Activated CD8-positive, alpha-beta T cell treated with anti-CD3 and anti-CD28 coated beads for 36 hours (primary cell): ENCODE measurements at regions not wholly inside any gene's neighbourhood (a gene's known extent, or its start where the extent isn't known, plus 50 kb on each side); places are given as distances from the start of the nearest gene placed in this dataset.
"Not testable (repeated sequence)": the region's sequence is repeated elsewhere in the genome, so short reads cannot be mapped to it uniquely, and the experiment has no call there.

Experiments used
- ATAC-seq: fragments of 200-7000 bp; cut with Tn5 transposase; one replicate; pipeline ENCODE4 v1.10.0; 2021; ENCODE audit warnings: mild to moderate bottlenecking, moderate library complexity
- CTCF ChIA-PET: fragments of 350-600 bp; sonication (Branson Sonifier 250); formaldehyde crosslinking; loops from one replicate; lab custom pipeline; 2021; ENCODE audit warnings: antibody characterized with exemption; lab: Charles Lee
- POLR2A ChIA-PET: fragments of 350-600 bp; sonication (Branson Sonifier 250); formaldehyde crosslinking; loops from one replicate; lab custom pipeline; 2021; ENCODE audit warnings: antibody characterized with exemption; lab: Charles Lee
- DNase-seq: peaks from one replicate; pipeline ENCODE4 v3.0.0-alpha.2; 2020
- H3K27ac Mint-ChIP-seq: one replicate; pipeline ENCODE4 v1.8.0; 2021; ENCODE audit warnings: mild to moderate bottlenecking, mixed read lengths
- H3K27me3 Mint-ChIP-seq: one replicate; pipeline ENCODE4 v1.8.0; 2021; ENCODE audit warnings: mixed read lengths
- H3K36me3 Mint-ChIP-seq: one replicate; pipeline ENCODE4 v1.8.0; 2021; ENCODE audit warnings: low read depth, mixed read lengths
- H3K4me1 Mint-ChIP-seq: one replicate; pipeline ENCODE4 v1.8.0; 2021; ENCODE audit warnings: low read depth, mixed read lengths
- H3K4me3 Mint-ChIP-seq: one replicate; pipeline ENCODE4 v1.8.0; 2021; ENCODE audit warnings: mild to moderate bottlenecking, moderate library complexity, mixed read lengths
- H3K9me3 Mint-ChIP-seq: one replicate; pipeline ENCODE4 v1.8.0; 2021; ENCODE audit warnings: mixed read lengths
- intact Hi-C: fragments of 100-400 bp; cut with micrococcal nuclease; formaldehyde crosslinking; loops from one replicate; pipeline ENCODE4 v1.10.0; 2022
- TF ChIP-seq, protein P1 (sequence below): fragments of 200-600 bp; IDR thresholded peaks from one replicate; pipeline ENCODE4 v1.8.0; 2022; ENCODE audit warnings: antibody characterized with exemption, mild to moderate bottlenecking

DNA sequence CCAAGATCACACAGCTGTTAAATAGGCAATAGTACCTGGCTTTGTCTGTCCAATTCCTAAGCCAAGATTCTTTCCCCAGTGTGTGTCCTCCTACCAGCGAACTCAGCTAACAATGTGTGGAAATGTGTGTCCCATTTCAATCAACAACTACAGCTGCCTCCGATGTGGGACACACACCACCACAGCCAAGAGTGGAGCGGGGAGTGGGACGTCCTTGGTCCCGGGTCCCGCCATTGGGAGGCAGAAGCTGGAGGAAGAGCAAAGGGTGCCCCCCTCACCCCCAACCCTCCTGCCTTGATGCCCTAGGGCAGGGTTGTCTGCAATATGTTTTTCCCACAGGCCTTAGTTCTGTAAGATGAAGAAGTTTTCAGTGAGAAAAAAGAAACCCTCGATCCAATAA, 265.4 kb upstream of the RAB4A start:
- peaks cover 3% of the 10 kb centered on the region for H3K4me1 Mint-ChIP-seq
- H3K27me3 Mint-ChIP-seq = no peaks in the 10 kb centered on the region
- ChIA-PET CTCF (no interaction called here), POLR2A (no interaction called here)
- H3K9me3 Mint-ChIP-seq = no peaks in the 10 kb centered on the region
- H3K27ac Mint-ChIP-seq = no peak overlapping the region
- ATAC-seq (no peak), DNase-seq (no peak)
- no peaks in the 10 kb centered on the region for H3K36me3 Mint-ChIP-seq
- TF ChIP-seq, protein P1, sequence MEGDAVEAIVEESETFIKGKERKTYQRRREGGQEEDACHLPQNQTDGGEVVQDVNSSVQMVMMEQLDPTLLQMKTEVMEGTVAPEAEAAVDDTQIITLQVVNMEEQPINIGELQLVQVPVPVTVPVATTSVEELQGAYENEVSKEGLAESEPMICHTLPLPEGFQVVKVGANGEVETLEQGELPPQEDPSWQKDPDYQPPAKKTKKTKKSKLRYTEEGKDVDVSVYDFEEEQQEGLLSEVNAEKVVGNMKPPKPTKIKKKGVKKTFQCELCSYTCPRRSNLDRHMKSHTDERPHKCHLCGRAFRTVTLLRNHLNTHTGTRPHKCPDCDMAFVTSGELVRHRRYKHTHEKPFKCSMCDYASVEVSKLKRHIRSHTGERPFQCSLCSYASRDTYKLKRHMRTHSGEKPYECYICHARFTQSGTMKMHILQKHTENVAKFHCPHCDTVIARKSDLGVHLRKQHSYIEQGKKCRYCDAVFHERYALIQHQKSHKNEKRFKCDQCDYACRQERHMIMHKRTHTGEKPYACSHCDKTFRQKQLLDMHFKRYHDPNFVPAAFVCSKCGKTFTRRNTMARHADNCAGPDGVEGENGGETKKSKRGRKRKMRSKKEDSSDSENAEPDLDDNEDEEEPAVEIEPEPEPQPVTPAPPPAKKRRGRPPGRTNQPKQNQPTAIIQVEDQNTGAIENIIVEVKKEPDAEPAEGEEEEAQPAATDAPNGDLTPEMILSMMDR = no peak
- H3K4me3 Mint-ChIP-seq = no peak overlapping the region
- intact Hi-C loops = no loop called here

DNA sequence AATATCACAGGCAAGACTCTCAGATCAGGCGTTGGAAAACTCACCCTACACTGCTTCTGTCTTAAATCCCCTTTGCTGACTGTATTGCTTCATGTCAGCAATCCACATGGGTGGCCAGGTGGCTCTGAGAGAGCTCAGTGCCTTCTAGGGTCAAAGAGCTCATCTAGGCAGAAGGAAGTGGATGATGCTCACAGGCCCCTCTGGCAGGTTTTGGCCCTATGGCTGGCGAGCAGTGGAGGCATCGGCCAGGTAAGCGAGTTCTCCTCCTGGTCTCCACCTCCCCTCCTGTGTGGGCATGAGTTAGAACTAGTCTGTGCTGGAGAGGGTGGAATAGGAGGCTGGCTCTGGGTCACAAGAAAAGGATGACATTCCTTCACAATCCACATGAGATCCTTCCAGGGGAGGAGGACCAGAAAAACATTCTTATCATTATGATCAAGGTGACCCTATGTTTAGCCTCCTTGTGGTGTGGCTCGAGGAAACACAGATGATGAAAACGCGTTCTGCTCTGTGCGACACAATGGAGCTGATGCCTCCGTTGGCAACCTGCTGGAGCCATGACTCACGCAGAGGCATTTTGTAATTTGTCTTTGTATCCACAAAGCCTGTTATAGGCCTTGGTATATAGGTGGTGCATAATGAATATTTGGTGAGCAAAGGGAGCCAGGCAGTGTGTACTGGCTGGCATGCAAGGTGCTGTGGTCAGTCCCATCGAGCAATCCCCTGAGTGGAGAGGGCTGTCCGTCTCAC, 264.6 kb upstream of the RAB4A start:
- no peak overlapping the region for H3K27ac Mint-ChIP-seq
- ATAC-seq (no peak), DNase-seq (no peak)
- H3K27me3 Mint-ChIP-seq = no peaks in the 10 kb centered on the region
- H3K4me1 Mint-ChIP-seq = peaks cover 3% of the 10 kb centered on the region
- TF ChIP-seq, protein P1 = no peak
- POLR2A ChIA-PET = no interaction called here
- no peaks in the 10 kb centered on the region for H3K36me3 Mint-ChIP-seq
- intact Hi-C loops = no loop called here
- CTCF ChIA-PET = no interaction called here
- H3K9me3 Mint-ChIP-seq = no peaks in the 10 kb centered on the region
- H3K4me3 Mint-ChIP-seq = no peak overlapping the region

DNA sequence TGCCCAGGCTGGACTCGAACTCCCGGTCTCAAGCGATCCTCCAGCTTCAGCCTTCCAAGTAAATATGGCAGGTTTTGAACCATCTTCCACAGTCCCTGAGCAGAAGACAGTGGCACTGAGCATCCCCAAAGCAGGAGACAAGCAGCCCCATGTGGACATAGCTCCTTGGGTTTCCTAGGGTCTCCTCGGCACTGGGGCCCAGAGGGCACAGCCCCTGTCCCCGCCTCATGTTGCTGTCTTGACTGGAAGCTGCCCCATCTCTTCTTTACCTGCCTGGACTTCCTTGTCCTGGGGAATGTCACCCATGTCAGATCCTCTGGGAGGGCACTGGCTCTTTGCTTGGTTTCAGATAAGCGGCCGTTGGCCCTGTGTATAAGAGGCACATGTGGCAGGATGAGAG, 263.7 kb upstream of the RAB4A start:
- no peaks in the 10 kb centered on the region for H3K36me3 Mint-ChIP-seq
- no peak overlapping the region for H3K27ac Mint-ChIP-seq
- DNase-seq = no peak
- POLR2A ChIA-PET = no interaction called here
- CTCF ChIA-PET = no interaction called here
- TF ChIP-seq, protein P1 = no peak
- ATAC-seq = no peak
- intact Hi-C loops = no loop called here
- H3K27me3 Mint-ChIP-seq = no peaks in the 10 kb centered on the region
- H3K4me1 Mint-ChIP-seq = no peaks in the 10 kb centered on the region
- no peaks in the 10 kb centered on the region for H3K9me3 Mint-ChIP-seq
- no peak overlapping the region for H3K4me3 Mint-ChIP-seq

DNA sequence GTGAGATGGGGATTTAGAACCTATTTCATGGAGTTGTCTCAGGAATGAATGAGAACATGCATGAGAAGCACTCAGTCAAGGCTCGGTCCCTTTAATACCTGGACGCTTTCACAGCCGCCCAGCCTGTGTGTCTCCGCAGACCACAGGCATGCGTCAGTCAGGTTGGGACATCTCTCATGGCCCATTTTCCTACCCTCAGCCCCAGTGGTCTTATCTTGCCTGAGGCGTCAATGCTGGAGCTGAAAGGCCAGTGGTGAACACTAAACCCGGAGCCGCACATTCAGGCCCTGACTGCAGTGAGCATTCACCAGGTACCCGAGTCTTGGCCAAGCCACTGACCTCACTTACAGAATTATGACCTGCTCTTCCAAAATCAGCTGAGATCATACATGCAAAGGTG, 263.2 kb upstream of the RAB4A start:
- no peak overlapping the region for H3K27ac Mint-ChIP-seq
- H3K27me3 Mint-ChIP-seq = no peaks in the 10 kb centered on the region
- TF ChIP-seq, protein P1 = no peak
- CTCF ChIA-PET = no interaction called here
- DNase-seq (no peak), ATAC-seq (no peak)
- no peaks in the 10 kb centered on the region for H3K36me3 Mint-ChIP-seq
- no peak overlapping the region for H3K4me3 Mint-ChIP-seq
- H3K9me3 Mint-ChIP-seq = no peaks in the 10 kb centered on the region
- intact Hi-C loops = no loop called here
- POLR2A ChIA-PET = no interaction called here
- no peaks in the 10 kb centered on the region for H3K4me1 Mint-ChIP-seq

DNA sequence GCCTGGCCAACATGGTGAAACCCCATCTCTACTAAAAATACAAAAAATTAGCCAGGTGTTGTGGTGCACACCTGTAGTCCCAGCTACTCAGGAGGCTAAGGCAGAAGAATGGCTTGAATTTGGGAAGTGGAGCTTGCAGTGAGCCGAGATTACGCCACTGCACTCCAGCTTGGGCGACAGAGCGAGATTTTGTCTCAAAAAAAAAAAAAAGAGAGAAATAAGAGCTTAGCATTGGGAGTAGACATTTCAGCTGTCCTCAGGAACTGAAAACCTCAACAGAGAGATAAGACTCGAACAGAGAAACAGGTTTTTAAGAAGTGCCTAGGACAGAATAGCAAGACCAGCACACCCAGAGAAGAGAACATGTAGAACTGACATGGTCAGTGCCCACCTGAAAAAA, 262.6 kb upstream of the RAB4A start:
- H3K4me1 Mint-ChIP-seq, CTCF ChIA-PET: not testable (repeated sequence)

More for the DNA sequence above, 262.6 kb upstream of the RAB4A start:
- ATAC-seq, POLR2A ChIA-PET, intact Hi-C loops, H3K27me3 Mint-ChIP-seq, DNase-seq, H3K4me3 Mint-ChIP-seq, H3K36me3 Mint-ChIP-seq, H3K9me3 Mint-ChIP-seq, H3K27ac Mint-ChIP-seq: not testable (repeated sequence)
